Ovary (tissue), 7 donors: ENCODE measurements at regions not wholly inside any gene's neighbourhood (a gene's known extent, or its start where the extent isn't known, plus 50 kb on each side); places are given as distances from the start of the nearest gene placed in this dataset.
"Not testable (repeated sequence)": the region's sequence is repeated elsewhere in the genome, so short reads cannot be mapped to it uniquely, and the experiment has no call there.

Source experiments
- DNase-seq, 5 donors: peaks; one replicate each; pipeline ENCODE4 v3.0.0-alpha.2; 2019 to 2020
- H3K27ac ChIP-seq, 2 donors: fragments of 200-600 bp; one replicate each; pipeline versions ENCODE4 v1.5.1 to v1.8.0; 2019 to 2022
- H3K27me3 ChIP-seq: fragments of 200-600 bp; one replicate; pipeline ENCODE4 v1.8.0; 2022
- H3K36me3 ChIP-seq: fragments of 200-600 bp; sonication (generic); one replicate; pipeline ENCODE4 v1.5.1; 2019
- H3K4me1 ChIP-seq: one replicate; pipeline ENCODE4 v1.8.1; 2013; ENCODE audit warnings: mild to moderate bottlenecking, moderate library complexity; ENCODE audit not compliant: insufficient read depth
- H3K4me3 ChIP-seq: fragments of 200-600 bp; sonication (generic); one replicate; pipeline ENCODE4 v1.5.1; 2017
- H3K9me3 ChIP-seq, 2 donors: fragments of 200-600 bp in 1 of 2; sonication (generic) in 1 of 2; one replicate each; pipeline versions ENCODE4 v1.5.1 to v1.8.1; 2013 to 2019; ENCODE audit warnings: mild to moderate bottlenecking in 1 of 2, moderate library complexity in 1 of 2
- CTCF ChIP-seq, 3 donors: fragments of 450-650 bp in 2 of 3; fragments of 200-600 bp in 1 of 3; IDR thresholded peaks; one replicate each; pipeline versions ENCODE4 v1.5.1 to v1.8.0; 2016 to 2022; ENCODE audit warnings: antibody characterized with exemption in 3 of 3, mild to moderate bottlenecking in 1 of 3
- EP300 ChIP-seq: sonication (generic); formaldehyde crosslinking; IDR thresholded peaks from one replicate; pipeline ENCODE4 v1.6.1; 2017; ENCODE audit warnings: antibody characterized with exemption
- POLR2A ChIP-seq: fragments of 450-650 bp; IDR thresholded peaks from one replicate; pipeline ENCODE4 v1.6.1; 2017; ENCODE audit warnings: antibody characterized with exemption, mild to moderate bottlenecking, moderate library complexity
- WGBS, 3 donors: extraction: QIAGEN DNeasy Blood & Tissue Kit in 1 of 3; methylation state at CpG; one replicate each; pipeline versions ENCODE4 v1.1.5 to v1.1.7; 2013 to 2017; 5-methylcytosine and 5-hydroxymethylcytosine counted together
- intact Hi-C, 4 donors: fragments of 100-400 bp; cut with DNase I; formaldehyde crosslinking; loops; one replicate each; pipeline versions ENCODE4 v1.11.0 to v1.15.1; 2022 to 2023
- donor health status: DM: no; HTN: no; CAD: no; lungs with moderate emphysema.
- donor health status: DM: no; HTN: no; CAD: no.
- donor health status: Bipolar disorder and iron deficiency.
- donor health status: DM: no; HTN: no; CAD: no.
- donor health status: DM: yes; HTN: yes; CAD: no.

DNA sequence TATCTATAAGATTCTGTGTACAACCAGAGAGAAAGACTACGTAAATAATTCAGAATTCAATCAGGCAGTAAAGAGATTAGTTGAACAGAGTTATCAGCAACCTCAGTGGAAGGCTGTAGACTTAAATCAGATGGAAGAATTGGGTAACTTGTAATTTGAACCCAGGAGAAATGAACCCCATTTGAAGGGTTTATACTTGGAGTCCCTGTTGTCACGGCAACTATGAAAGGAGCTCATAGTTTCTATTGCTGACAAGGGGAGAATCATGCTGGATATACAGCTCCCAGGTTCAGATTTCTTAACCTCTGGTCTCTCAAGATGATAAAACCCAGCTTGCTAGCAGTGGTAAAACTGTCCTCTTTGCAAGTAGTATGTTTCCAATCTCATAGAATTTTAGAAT lies 54.4 kb upstream of the BMP4 start:
- intact Hi-C loops: no loop called here
- 73 to 82% (median 80%) methylated on average over 2 of the region's 2 CpGs for WGBS, 3 donors
- TF ChIP-seq POLR2A (no peak), EP300 (no peak), CTCF (IDR thresholded peaks at IDR 0.05) (no peak)

DNA sequence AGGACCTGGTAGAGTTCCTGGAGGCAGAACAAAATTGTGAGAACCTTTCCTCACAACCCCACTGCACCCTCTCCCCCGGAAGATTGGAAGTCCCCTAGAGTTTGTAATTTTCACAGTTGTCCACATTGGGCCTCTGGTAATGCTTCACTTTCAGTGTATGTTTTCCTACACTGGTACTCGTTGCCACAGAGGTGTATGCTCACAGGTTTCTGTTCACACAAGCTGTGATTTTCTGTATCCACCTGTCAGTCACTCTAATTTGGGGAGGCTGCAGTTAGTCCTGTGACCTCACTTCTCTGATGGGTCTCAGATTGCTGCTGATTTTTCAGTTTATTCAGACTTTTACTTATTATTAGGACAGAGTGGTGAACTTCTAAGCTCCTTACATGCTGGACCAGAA lies 66.4 kb upstream of the BMP4 start:
- 81 to 86% (median 85%) methylated on average over 2 of the region's 2 CpGs for WGBS, 3 donors
- Histone ChIP-seq H3K36me3 (no peaks in the 10 kb centered on the region), H3K4me3 (no peak overlapping the region), H3K4me1 (no peaks in the 10 kb centered on the region), H3K27me3 (no peaks in the 10 kb centered on the region), H3K27ac (no peak overlapping the region), H3K9me3 (no peaks in the 10 kb centered on the region)
- no peak for DNase-seq
- intact Hi-C loops: no loop called here
- TF ChIP-seq EP300 (no peak), CTCF (IDR thresholded peaks at IDR 0.05) (no peak), POLR2A (no peak)

More for the DNA sequence above, 54.4 kb upstream of the BMP4 start:
- DNase-seq: no peak
- no peak overlapping the region for H3K4me3 ChIP-seq
- H3K36me3 ChIP-seq: no peaks in the 10 kb centered on the region
- H3K9me3 ChIP-seq: no peaks in the 10 kb centered on the region
- no peak overlapping the region for H3K27ac ChIP-seq
- no peaks in the 10 kb centered on the region for H3K4me1 ChIP-seq
- no peaks in the 10 kb centered on the region for H3K27me3 ChIP-seq

- Histone ChIP-seq H3K9me3 (no peaks in the 10 kb centered on the region), H3K27ac (no peak overlapping the region), H3K4me3 (no peak overlapping the region), H3K4me1 (no peaks in the 10 kb centered on the region), H3K27me3 (no peaks in the 10 kb centered on the region), H3K36me3 (no peaks in the 10 kb centered on the region)
- 82 to 100% (median 93%) methylated on average over 1 of the region's 1 CpG for WGBS, 3 donors
- no peak for DNase-seq
- intact Hi-C loops: no loop called here
- TF ChIP-seq CTCF (IDR thresholded peaks at IDR 0.05) (no peak), EP300 (no peak), POLR2A (no peak)
These were observed 69.0 kb upstream of the BMP4 start for GRCh38 chr14:54025661-54026060.

- Histone ChIP-seq H3K27ac (no peak overlapping the region), H3K9me3 (no peaks in the 10 kb centered on the region), H3K27me3 (no peaks in the 10 kb centered on the region), H3K4me1 (no peaks in the 10 kb centered on the region), H3K36me3 (no peaks in the 10 kb centered on the region), H3K4me3 (no peak overlapping the region)
- intact Hi-C loops: no loop called here
- TF ChIP-seq CTCF (IDR thresholded peaks at IDR 0.05) (no peak), POLR2A (no peak), EP300 (no peak)
- 88 to 96% (median 95%) methylated on average over 2 of the region's 2 CpGs for WGBS, 3 donors
- no peak for DNase-seq
These were observed 70.0 kb upstream of the BMP4 start for GRCh38 chr14:54026671-54027070.

- H3K4me3 ChIP-seq, H3K27ac ChIP-seq, H3K9me3 ChIP-seq, intact Hi-C loops, H3K27me3 ChIP-seq, H3K36me3 ChIP-seq, H3K4me1 ChIP-seq, DNase-seq: not testable (repeated sequence)
- 83 to 95% (median 86%) methylated on average over 1 of the region's 1 CpG for WGBS, 3 donors
These were observed 74.4 kb upstream of the BMP4 start for GRCh38 chr14:54030996-54031395.

DNA sequence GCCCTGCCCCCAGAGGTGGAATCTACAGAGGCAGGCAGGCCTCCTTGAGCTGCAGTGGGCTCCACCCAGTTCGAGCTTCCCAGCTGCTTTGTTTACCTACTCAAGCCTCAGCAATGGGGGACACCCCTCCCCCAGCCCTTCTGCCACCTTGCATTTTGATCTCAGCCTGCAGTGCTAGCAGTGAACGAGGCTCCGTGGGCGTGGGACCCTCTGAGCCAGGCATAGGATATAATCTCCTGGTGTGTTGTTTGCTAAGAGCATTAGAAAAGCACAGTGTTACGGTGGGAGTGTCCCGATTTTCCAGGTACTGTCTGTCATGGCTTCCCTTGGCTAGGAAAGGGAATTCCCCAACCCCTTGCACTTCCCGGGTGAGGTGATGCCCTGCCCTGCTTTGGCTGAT lies 76.7 kb upstream of the BMP4 start:
- H3K9me3 ChIP-seq, H3K4me1 ChIP-seq, H3K27me3 ChIP-seq, intact Hi-C loops, H3K27ac ChIP-seq, H3K4me3 ChIP-seq, DNase-seq, H3K36me3 ChIP-seq: not testable (repeated sequence)
- 91 to 93% (median 92%) methylated on average over 7 of the region's 7 CpGs for WGBS, 3 donors
